ENCODE measurements at regions not wholly inside any gene's neighbourhood (a gene's known extent, or its start where the extent isn't known, plus 50 kb on each side); places are given as distances from the start of the nearest gene placed in this dataset.

DNA sequence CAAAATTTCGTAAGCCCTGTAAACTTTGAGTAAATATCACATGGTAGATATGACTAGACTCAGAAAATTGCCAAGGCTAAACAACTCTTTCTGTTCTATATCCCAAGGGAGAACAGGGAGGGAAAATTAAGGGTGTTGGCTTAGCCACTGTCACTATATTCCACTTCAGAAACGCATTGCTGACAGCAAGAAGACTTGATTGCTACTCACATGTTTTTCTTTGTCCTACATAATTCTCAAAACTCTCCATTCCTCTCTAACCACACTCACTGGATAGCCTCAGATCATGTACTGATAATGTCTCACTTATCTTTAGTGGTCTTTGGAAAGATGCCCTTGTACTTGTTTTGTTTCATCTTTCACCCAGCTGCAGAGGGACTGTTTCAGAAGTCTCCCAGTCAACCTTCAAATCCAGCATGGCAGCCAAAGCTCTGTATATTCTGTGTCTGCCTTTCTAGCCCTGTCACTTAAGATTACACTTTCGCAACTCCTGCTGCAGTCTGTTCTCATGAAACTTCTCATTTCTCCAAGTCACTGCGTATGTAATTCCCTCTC, 582.4 kb upstream of the FZD8 start:
- DNase-seq (ENCODE audit: low read depth) = no peak

DNA sequence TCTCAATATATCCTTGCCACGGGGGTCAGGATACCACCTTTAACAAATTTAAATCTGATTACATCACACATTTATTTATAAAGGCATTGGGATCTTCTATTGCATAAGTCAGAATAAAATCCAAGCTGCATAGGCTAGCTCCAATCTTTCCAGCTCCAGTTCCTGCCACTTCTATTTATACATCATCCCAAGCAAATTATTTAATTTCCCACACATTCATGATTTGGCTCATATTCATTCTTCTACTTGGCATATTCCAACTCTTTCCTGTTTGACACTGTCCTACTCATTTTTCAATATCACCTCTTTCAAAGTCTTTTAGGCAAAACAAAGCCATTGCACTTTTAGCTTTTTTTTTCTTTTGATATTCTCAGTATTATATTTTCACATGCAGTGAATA, 579.0 kb upstream of the FZD8 start:
- DNase-seq (ENCODE audit: low read depth) = no peak

DNA sequence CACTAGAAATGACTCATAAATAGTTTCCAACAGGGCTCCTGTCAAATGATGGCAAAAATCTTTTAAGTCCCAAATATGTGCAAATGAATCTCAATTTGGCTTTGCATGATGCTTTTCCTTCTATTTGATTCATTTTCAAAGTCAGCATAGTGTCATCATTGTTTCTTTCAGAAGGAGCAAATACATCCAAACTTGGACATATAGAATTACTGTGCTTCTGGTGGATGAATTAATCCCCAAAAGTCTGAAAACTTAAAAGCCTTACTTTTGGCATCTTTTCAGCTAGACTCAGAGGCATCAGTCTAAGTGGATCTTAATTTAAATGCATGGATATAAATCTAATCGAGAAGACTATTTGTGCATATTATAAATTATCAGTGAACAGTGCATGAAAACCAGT, 578.1 kb upstream of the FZD8 start:
- no peak for DNase-seq (ENCODE audit: low read depth)

DNA sequence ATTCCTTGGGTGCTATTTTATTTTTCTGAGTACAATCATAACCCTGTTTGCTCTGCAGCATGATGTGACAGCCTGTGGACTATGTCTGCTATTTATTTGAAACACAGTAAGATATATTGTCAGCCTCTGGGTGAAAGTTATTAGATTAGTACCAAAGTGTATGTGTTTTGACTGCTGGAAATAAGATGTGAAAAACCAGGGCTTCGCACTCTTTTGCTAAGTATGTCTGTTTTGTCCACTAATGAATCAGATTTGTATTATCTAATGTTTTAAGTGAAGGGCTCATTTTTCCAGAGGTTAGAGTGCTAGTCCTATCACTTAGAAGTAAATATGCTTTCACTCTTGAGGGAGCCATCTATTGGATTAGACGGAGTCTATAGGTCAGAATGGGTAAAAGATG, 569.8 kb upstream of the FZD8 start:
- no peak for DNase-seq (ENCODE audit: low read depth)

DNA sequence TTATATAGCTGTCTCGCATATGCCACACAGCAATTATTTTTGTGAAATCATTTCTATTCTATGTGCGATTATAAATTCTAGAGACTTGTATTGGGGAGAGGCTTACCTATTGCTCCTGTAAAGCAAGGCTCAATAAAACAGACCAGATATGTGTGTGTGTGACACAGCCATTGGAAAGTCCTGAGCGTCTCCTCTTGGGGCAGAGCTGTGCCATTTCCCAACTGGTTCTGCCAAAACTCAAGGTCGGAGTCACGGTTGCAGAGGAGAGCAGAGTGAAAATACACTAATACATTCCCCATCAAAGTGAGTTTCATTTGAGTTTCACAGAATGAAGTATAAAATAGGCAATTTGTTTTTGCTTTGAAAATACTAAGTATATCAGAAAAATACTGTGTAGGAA, 567.4 kb upstream of the FZD8 start:
- DNase-seq (ENCODE audit: low read depth) = no peak

DNA sequence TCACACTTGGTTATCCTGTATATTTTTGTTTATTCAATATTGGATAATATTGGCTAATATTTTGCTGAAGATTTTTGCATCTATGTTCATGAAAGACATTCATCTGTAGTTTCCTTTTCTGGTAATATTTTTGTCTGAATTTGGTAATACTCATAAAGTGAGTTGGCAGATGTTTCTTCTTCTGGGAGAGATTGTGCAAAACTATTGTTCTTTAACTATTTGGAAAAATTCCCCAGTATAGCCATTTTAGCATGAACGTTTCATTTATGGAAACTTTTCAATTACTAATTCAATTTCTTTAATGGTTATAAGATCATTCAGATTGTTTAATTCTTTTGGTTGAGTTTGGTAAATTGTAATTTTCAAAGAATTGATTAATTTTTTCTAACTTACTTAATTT, 560.8 kb upstream of the FZD8 start:
- DNase-seq (ENCODE audit: low read depth) = no peak

DNA sequence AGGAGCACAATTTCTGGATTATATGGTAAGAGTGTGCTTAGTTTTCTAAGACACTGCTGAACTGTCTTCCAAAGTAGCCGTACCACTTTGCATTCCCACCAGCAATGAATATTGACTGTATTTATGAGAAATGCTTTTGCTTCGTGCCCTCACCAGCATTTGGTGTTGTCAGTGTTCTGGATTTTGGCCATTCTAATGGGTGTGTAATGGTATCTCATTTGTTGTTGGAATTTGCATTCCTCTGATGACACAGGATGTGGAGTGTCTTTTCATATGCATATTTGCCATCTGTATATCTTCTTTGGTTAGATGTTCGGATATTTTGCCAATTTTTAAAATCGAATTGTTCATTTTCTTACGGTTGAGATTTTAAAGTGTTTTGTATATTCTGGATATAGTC, 558.5 kb upstream of the FZD8 start:
- DNase-seq (ENCODE audit: low read depth) = no peak

DNA sequence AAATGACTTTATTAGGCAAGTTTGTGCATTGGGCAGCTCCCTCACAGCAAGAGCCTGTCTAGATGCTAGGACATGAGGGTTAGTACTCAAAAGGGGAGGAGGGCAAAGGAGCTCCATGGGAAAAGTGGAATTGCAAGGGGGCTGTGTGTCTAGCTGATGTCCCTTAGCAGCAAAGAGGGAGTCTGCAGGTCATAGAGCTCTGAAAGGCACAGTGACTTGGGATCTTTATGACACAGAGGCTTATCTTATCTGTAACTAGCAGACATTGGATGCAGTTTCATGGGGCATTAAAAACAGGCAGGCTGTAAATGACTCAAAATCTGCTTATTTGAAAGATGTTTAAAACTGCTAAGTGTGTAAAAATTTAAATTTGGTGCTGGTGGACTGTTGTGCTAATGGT, 556.2 kb upstream of the FZD8 start:
- DNase-seq (ENCODE audit: low read depth) = no peak

DNA sequence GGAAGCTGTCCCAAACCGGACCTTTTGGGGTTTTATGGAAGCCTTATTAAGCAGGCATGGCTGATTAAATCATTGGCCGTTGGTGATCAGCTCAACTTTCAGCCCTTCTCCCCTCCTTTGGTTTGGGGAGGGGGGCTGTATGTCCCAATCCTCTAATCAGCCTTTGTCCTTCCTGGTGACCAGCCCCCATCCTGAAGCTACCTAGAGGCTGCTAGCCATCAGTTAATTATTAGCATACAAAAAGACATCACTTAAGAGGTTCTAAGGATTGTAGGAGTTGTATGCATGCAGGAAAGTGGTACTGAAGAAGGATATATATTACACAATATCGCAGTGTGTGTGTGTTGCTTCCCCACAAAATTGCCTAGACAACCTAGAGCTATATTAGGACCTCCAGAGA, 553.3 kb upstream of the FZD8 start:
- no peak for DNase-seq (ENCODE audit: low read depth)

DNA sequence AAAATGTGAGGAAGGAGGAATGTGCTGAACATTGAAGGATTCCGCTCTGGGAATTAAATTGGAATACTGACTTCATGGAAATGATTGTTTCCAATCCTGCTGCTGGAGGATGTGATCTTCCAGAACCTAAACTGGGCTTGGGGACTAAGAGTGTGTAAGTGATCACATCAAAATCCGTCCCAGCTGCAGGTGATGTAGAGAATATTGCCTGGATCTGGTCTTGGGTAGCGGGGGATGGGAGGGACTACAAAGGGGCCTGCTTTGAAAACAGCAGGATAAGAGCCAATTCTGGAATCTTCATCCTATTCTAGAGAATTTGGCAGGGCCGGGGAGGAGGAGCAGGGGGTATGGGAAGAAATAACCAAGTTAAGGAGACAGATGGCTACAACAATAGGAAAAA, 552.2 kb upstream of the FZD8 start:
- DNase-seq (ENCODE audit: low read depth) = no peak

DNA sequence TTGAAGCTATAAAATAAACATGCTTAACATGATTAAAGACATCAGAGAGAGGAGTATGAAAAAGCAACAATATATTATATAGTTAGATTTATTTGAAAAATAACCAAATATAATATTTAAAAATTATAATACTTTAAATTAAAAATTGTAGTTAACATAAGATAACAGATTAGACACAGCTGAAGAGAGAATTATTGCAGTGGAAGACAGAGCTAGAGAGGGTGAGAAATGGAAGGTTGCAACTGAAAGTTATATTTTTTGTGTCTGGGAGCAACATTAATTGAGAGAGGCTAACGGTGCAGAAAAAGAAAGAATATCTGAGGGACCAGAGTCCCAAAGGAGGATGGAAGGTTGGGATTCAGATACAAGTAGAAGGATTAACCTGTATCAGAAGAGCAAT, 548.9 kb upstream of the FZD8 start:
- no peak for DNase-seq (ENCODE audit: low read depth)

DNA sequence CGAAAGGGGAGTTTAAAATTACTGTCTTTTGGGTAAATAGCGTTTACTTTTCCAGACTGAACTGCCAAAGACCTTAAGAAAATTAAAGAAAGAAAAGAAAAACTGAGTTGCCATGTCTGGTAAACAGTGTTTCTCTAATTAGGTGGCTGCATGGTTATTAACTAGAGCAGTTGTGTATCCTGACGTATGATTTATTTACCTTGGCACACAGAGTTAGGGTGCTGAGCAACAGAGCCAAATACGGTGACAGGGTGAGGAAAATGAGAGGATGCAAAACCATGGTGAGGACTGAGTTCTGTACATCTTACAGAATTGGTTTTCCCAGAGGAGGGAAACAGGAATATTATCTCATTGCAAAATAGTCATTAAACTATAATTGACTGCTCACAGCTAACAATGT, 546.4 kb upstream of the FZD8 start:
- DNase-seq (ENCODE audit: low read depth) = no peak

DNA sequence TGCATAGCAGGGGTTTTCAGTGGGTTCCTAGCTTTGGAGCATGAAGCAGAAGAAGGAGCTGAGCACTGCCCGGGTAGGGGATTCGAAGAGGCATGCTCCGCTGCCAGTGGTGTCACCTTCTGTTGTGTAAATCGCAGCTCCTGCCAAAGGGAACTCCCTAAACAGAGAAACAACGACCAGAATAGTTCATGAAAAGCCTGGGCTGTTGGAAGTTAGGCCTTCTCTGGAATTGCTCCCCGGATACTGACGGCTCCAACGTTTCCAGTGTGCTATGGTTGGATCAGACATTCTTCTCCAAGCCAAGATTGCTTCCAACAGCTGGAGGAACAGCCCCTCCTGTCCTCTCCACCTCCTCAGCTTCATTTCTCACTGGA, 546.0 kb upstream of the FZD8 start:
- DNase-seq (ENCODE audit: low read depth) = no peak

DNA sequence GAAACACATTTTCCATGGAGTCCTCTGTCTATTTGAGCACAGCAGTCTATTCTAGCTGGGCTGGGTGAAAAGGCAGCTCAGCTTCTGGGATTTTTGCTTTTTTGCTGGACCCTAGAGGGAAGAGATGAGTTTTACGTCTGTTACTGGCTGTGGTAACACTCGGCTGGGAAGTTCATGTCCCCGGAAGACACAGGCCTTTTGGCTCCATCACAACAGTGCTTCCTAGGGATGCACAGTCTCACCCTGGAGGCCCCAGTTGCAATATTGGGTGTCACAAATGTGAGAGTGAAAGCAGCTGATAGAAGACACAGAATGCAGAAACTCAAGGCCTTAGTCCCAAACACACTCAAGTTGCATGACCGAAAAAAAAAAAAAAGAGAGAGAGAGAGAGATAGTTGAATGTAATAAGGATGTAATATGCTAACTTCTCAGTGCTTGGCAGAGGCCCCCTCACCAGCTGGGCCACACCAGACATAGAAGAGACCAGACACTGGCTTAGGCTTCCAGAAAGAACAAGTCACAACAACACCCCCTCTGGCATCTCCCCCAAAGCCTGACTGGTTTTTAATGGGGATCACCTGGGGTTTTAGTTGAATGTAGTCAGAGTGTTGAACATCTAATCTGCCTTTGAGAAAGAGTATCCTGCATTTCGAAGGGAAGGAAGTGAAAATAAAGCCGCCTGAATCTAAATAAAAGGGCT, 545.4 kb upstream of the FZD8 start:
- DNase-seq (ENCODE audit: low read depth) = no peak

DNA sequence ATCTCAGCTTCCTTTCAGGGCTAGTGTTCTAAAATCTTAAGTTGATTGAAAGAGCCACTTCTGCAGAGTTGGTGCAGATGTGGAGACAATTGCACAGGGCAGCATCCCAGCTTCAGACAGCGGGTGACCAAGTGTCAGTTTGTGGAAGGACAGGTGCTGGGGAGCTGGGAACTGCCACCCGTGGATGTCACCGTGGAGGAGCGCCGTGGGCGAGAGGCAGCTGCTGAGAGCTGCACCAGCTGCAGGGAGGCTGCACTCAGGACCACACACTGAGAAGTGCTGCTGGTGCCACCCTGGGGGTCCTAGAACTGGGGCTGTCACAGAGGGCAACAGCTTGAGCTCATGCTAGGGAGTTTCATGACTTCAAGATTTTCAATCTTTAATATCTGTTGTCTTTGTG, 543.0 kb upstream of the FZD8 start:
- DNase-seq (ENCODE audit: low read depth) = no peak

DNA sequence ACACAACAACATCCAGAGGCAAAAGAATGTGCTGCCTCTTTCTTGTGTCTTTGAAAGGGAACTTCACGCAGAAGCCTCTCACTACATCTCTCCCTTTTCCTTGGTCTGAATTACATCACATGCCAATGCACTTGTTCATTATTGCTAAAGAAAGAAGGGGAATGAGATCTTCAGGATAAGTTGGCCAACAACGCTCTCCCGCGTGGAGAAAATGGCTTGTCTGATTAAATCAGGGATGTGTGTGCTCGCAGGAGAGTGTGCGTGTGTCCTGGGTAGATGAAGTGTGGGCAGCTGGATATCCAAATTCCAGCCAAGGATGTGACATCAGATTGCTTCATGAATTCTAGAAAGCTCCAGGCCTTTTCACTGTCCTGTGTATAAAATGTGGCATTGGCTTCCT, 541.6 kb upstream of the FZD8 start:
- DNase-seq (ENCODE audit: low read depth) = no peak

DNA sequence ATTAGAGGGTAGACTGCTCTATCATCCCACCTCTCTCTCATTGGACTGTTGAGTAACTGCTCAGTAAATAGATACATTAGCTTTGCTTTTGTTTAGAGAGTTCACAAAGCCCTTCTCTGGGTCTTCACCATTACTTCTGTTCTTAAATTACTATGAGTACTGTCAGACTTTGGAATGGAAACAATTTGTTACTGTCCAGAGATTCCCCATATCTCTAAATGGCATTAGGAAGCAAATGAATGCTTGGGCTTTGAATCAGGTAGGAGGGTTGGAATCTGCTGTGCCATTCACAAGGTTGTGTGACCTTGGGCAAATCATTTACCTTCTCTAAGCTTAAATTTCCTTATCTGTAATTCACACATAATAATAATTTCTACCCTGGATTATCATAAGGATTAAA, 541.0 kb upstream of the FZD8 start:
- DNase-seq (ENCODE audit: low read depth) = no peak

DNA sequence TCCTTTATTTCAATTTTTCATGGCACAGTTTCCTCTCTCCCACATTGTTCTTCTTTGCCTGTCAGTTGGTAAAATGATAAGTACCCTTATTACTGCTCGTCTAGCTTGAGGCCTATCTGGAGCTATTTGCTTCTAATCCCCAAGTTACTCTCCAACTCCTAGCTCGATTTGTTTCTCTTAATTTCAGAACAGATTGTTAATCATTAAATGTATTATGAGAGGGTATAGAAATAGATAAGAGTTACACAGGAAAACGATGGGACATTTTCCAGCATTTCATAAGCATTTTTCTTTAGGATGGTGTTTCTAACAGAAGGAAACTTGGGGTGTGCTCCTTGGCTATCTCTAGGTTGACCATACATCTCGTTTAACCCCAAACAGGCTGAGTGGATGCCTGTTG, 540.5 kb upstream of the FZD8 start:
- no peak for DNase-seq (ENCODE audit: low read depth)

DNA sequence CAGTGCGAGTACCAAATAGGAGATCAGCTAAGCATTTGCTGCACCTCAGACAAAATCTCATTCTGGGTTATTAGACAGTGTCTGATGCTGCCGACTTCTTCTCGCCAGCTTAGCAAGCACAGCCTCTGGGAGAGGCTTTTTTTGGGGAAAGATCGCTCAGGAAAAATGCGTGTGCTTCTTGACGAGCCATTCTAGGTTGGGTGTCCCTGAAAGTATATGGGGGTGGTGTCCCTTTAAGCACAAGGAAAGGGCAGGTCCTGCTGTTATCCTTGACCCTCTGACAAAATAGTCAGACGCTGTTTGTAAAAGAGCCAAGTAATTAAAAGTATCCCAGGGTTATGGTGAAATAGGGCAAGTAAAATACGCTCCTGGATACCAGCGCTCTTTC, 540.1 kb upstream of the FZD8 start:
- no peak for DNase-seq (ENCODE audit: low read depth)

DNA sequence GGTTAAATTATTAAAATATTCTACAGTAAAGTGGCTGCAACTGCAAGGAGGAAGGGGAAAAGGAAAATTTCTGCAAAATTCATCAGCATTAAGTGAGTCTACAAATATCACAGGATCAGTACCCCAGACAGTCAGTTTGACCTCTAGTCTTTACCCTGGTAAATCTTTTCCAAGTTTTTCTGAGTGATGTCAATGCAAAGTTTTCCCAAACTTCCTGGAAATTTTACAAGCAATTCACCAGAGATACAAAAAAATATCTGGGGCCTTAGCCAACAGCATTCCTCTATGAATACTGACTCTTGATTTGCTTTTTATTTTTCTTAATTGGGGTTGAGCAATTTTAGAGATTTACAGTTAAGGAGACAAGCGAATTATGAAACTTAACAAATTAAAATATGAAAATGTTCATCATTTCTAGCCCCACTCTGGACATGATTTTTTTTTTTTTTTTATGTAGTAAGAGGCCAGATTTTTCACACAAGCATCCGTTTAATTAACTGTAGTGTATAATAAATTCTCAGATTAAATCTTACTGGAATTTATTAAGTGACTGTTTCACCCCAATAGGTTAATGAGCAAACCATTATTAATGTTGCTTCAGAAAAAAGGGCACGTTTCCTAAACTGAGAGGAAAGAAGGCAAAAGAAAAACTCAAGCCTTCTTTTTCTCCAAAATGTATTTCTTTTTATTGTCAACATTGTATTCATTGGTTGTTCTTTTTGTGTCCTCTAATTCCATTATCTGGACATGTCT, 539.5 kb upstream of the FZD8 start:
- DNase-seq (ENCODE audit: low read depth) = no peak

DNA sequence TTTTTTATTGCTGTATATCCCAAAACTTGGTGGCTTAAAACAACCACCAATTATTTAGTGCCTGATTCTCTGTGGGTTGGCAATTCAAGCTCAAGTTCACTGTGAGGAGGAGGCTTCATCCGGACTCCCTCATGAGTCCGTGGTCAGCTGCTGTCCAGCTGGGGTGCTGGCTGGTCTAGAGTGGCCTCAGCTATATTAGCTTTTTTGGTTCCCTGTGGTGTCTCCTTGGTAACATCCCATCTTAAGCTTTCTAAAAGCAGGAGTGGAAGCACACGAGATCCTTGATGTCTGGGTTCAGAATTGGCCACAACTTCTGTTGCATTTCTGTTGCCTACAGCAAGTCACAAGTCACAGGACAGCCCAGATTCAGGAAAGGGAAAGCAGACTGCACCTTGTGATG, 536.5 kb upstream of the FZD8 start:
- no peak for DNase-seq (ENCODE audit: low read depth)

DNA sequence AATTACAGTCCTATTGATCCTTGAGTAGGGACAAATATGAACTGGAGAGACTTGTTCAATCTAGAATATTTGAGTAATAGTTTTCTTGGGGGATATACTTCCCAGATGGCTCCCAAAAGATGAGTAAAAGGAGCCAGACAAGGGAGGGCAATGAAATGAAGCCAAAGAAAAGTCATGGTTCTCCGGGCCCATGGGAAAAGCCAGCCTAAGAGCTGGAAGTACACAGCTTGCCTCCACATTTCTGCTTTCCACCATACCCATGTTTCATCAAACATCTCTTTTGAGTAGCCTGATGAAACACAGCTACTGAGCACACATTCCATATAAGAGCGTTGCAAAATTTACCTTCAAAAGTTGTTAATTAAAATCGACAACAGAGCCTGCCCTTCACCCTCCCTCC, 535.0 kb upstream of the FZD8 start:
- no peak for DNase-seq (ENCODE audit: low read depth)

DNA sequence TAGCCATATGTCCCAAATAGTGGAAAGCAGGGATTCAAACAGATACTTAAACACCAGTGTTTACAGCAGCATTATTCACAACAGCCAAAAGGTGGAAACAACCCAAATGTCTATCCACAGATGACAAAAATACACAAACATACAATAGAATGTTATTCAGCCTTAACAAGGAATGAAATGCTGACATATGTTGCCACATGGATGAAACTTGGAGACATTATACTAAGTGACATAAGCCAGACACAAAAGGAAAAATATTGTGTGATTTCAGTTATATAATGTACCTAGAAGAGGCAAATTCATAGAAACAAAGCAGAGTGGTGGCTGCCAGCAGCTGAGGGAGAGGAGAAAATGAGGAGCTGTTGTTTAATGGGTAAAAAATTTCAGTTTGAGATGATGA, 533.9 kb upstream of the FZD8 start:
- DNase-seq (ENCODE audit: low read depth) = no peak

DNA sequence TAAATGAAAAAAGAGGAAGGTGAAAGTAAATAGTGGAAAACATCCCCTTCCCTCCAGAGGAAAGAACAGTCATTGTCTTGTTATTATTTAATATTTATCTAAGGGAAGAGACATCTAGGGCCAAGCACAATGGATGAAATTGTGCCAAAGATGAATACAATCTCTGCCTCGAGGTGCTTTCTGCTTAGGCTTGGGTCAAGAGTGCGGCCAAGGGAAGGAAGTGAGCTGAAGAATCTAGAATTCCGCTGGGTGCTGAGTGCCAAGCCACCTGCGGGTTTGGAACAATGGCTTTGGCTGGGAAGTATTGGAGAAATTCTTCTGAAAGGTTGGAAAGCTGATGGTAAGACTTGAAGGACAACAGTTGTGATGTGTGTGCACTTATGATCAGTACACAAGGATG, 531.3 kb upstream of the FZD8 start:
- no peak for DNase-seq (ENCODE audit: low read depth)

Measured in T follicular helper cell (primary cell).